ENCODE measurements at regions not wholly inside any gene's neighbourhood (a gene's known extent, or its start where the extent isn't known, plus 50 kb on each side); places are given as distances from the start of the nearest gene placed in this dataset.

- no peak for TF ChIP-seq ZFX (IDR thresholded peaks at IDR 0.05)
- TF ChIP-seq, protein P1, sequence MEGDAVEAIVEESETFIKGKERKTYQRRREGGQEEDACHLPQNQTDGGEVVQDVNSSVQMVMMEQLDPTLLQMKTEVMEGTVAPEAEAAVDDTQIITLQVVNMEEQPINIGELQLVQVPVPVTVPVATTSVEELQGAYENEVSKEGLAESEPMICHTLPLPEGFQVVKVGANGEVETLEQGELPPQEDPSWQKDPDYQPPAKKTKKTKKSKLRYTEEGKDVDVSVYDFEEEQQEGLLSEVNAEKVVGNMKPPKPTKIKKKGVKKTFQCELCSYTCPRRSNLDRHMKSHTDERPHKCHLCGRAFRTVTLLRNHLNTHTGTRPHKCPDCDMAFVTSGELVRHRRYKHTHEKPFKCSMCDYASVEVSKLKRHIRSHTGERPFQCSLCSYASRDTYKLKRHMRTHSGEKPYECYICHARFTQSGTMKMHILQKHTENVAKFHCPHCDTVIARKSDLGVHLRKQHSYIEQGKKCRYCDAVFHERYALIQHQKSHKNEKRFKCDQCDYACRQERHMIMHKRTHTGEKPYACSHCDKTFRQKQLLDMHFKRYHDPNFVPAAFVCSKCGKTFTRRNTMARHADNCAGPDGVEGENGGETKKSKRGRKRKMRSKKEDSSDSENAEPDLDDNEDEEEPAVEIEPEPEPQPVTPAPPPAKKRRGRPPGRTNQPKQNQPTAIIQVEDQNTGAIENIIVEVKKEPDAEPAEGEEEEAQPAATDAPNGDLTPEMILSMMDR (conservative IDR thresholded peaks at IDR 0.05): no peak
- H3K27ac ChIP-seq: no peak overlapping the region
Observed at GRCh38 chr7:155984609-155985405, 172.5 kb upstream of the SHH start.

DNA sequence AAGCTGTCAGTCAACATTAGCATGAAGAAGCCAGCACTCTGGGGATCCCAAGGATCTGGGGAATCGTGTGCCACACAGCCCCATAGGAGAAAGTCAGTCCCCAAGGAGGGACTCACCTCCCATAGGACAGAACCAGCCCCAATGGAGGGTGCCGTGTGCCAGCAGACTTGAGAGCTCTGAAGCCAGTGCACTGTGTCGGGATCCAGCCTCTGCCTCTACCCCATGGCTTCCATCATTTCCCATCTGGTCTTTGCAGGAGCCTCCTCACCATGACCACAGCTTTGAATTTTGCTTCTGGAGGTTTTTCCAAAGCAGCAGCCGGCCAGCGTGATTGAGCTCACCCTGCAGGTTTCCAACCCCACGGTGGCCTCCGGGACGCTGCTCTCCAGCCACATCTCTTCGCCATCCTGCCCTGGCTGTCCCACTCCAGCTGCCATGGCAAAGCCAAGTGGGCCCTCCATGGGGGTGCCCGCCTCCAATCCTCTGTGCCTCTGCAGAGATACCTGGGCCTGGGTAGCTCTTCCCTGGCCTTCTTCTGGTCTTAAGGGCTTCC, 171.8 kb upstream of the SHH start:
- H3K27ac ChIP-seq: no peak overlapping the region
- no peak for TF ChIP-seq ZFX (IDR thresholded peaks at IDR 0.05)
- TF ChIP-seq, protein P1 (conservative IDR thresholded peaks at IDR 0.05): no peak

DNA sequence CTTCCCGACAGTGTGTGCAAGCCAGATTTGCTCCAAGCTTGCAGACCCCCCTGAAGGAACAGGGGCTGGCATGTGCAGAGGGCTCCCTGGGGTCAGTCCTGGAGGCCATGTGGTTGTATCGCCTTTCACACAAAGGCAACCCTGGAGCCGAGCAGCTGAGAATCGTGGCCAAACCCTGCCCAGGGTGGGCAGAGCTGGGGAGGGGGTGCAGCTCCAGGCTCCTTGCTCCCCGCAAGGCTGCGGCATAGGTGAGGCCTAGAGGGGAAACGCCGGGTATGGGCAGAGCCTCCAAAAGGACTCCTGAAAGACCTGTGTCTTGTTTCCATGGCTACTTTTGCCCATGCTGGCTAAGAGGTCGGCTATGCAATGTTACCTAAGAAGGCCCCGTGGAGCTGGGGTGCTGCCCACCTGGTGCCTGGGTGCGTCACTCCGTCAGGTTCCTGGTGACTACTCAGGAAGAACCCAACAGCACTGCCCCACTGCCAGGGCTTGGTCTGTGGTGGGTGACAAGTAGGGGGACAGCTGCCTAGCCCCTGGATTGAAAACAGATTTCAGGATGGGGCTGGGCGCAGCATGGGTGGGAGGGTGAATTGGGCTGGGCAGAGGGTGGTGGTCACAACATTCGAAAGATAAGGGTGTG, 171.0 kb upstream of the SHH start:
- H3K27ac ChIP-seq: no peak overlapping the region
- TF ChIP-seq ZFX (IDR thresholded peaks at IDR 0.05): no peak

DNA sequence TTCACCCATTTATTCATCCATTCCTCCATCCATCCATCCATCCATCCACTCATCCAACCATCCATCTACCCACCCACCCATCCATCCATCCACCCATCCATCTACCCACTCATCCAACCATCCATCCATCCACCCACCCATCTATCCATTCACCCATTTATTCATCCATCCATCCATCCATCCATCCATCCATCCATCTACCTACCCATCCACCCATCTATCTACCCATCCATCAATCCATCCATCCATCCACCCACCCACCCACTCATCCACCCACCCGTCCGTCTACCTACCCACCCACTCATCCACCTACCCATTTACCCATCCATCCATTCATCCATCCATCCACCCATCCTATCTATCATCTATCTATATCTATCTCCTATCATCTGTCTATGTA, 169.4 kb upstream of the SHH start:
- no peak overlapping the region for H3K27ac ChIP-seq
- TF ChIP-seq, protein P1 (conservative IDR thresholded peaks at IDR 0.05): no peak
- TF ChIP-seq ZFX (IDR thresholded peaks at IDR 0.05): no peak

- TF ChIP-seq ZFX (IDR thresholded peaks at IDR 0.05): no peak
- TF ChIP-seq, protein P1 (conservative IDR thresholded peaks at IDR 0.05): no peak
- H3K27ac ChIP-seq: no peak overlapping the region
Observed at GRCh38 chr7:155980841-155981240, 168.6 kb upstream of the SHH start.

DNA sequence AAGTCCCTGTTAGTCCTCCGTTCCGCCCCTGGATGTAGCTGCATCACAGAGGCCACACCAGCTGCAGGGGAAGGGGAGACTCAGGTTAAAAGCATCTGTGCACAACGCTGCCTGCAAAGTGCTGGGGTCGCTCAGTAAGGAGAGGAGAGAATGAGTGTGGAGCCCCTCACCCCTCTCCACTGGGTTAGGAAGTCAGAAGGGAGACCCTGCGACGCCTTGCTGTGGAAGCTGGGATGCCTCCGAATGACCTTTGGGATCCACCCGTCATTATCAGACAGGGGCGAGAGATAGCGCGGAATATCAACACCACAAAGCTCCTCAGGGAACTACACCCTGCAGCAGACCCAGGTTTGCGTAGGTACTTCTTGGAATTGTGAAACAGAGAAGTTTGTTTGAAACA, 167.7 kb upstream of the SHH start:
- no peak for TF ChIP-seq ZFX (IDR thresholded peaks at IDR 0.05)
- TF ChIP-seq, protein P1 (conservative IDR thresholded peaks at IDR 0.05): no peak
- H3K27ac ChIP-seq: no peak overlapping the region

DNA sequence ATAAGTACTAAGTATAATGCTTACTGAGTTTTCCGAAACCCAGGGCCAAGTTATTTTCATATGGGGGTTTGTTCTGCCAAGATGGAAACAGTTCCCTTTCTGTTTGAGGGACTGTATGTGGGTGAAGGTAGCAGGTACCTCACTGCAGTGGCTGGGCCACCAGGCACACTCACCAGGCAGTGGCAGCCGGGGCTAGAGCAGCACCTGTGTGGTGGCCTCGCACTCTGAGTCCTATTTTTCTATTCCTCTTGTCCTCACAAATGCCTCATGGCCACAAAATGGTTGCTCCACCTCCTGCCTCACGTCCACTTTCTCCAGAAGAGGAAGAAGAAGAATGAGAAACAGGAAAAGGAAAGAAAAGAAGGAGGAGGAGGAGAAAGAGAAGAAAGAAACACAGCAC, 167.3 kb upstream of the SHH start:
- no peak overlapping the region for H3K27ac ChIP-seq
- TF ChIP-seq, protein P1 (conservative IDR thresholded peaks at IDR 0.05): no peak
- no peak for TF ChIP-seq ZFX (IDR thresholded peaks at IDR 0.05)

Data from C4-2B (cell line).